Fibroblast of lung (primary cell): ENCODE measurements at regions not wholly inside any gene's neighbourhood (a gene's known extent, or its start where the extent isn't known, plus 50 kb on each side); places are given as distances from the start of the nearest gene placed in this dataset.

Experiments used
- CTCF ChIP-seq, 2 donors: IDR thresholded peaks in 1 of 2; conservative IDR thresholded peaks in 1 of 2; 1 replicate in 1 of 2; 2 replicates in 1 of 2; pipeline ENCODE4 v1.5.1; 2011 to 2012; ENCODE audit warnings: low read length in 2 of 2, control low read depth in 1 of 2, inconsistent platforms in 1 of 2, low read depth in 1 of 2, mild to moderate bottlenecking in 1 of 2
- EZH2 ChIP-seq: IDR thresholded peaks from 2 replicates; pipeline ENCODE4 v1.5.1; 2012; ENCODE audit warnings: low read length, control low read depth, mild to moderate bottlenecking; ENCODE audit errors: missing control alignments

- TF ChIP-seq CTCF (conservative IDR thresholded peaks at IDR 0.05 in 1 of 2, IDR thresholded peaks at IDR 0.05 in 1 of 2; ENCODE audit: low read depth in 1 of 2, low read length in 2 of 2): no peak
- TF ChIP-seq EZH2: no peak
Measured at GRCh38 chr4:57435300-57435699, 325.1 kb upstream of the IGFBP7 start.
